GM23338 (cell line): ENCODE measurements at regions not wholly inside any gene's neighbourhood (a gene's known extent, or its start where the extent isn't known, plus 50 kb on each side); places are given as distances from the start of the nearest gene placed in this dataset.

Experiments
- ATAC-seq: fragments of 200-7000 bp; cut with Tn5 transposase; 3 replicates; pipeline ENCODE4 v1.9.1; 2020
- DNase-seq: peaks from one replicate; pipeline ENCODE4 v3.0.0-alpha.2; 2015; ENCODE audit warnings: low spot score
- H2AFZ ChIP-seq: fragments of 200-600 bp; sonication (generic); 2 replicates; pipeline ENCODE4 v1.8.0; 2016; ENCODE audit warnings: antibody characterized with exemption, mild to moderate bottlenecking, moderate library complexity
- H3F3A ChIP-seq: fragments of 200-600 bp; sonication (generic); replicated peaks from 2 replicates; pipeline ENCODE4 v1.8.0; 2017; ENCODE audit warnings: antibody characterized with exemption, mixed run types, low read depth
- H3K27ac ChIP-seq: fragments of 200-600 bp; sonication (generic); 2 replicates; pipeline ENCODE4 v1.6.1; 2016; ENCODE audit warnings: low read depth
- H3K27me3 ChIP-seq: fragments of 200-600 bp; sonication (generic); 2 replicates; pipeline ENCODE4 v1.8.0; 2016; ENCODE audit warnings: mild to moderate bottlenecking, mixed run types, moderate library complexity; ENCODE audit not compliant: insufficient read depth
- H3K36me3 ChIP-seq: fragments of 200-600 bp; sonication (generic); 2 replicates; pipeline ENCODE4 v1.8.0; 2016; ENCODE audit warnings: mild to moderate bottlenecking; ENCODE audit not compliant: insufficient read depth
- H3K4me1 ChIP-seq: fragments of 200-600 bp; sonication (generic); 2 replicates; pipeline ENCODE4 v1.8.0; 2016; ENCODE audit warnings: mild to moderate bottlenecking, moderate library complexity; ENCODE audit not compliant: insufficient read depth
- H3K4me2 ChIP-seq: fragments of 200-600 bp; sonication (generic); 2 replicates; pipeline ENCODE4 v1.7.1; 2017; ENCODE audit warnings: mixed run types
- H3K4me3 ChIP-seq: fragments of 200-600 bp; sonication (generic); 2 replicates; pipeline ENCODE4 v1.6.1; 2016; ENCODE audit warnings: mixed run types
- H3K79me2 ChIP-seq: fragments of 200-600 bp; sonication (generic); replicated peaks from 2 replicates; pipeline ENCODE4 v1.8.0; 2017; ENCODE audit warnings: mild to moderate bottlenecking; ENCODE audit not compliant: insufficient read depth
- H3K9me2 ChIP-seq: fragments of 200-600 bp; sonication (generic); 2 replicates; pipeline ENCODE4 v1.8.0; 2017; ENCODE audit not compliant: insufficient read depth
- H4K20me1 ChIP-seq: fragments of 200-600 bp; sonication (generic); replicated peaks from 2 replicates; pipeline ENCODE4 v1.8.0; 2017; ENCODE audit warnings: mild to moderate bottlenecking; ENCODE audit not compliant: insufficient read depth
- H3K27ac Mint-ChIP-seq: 2 replicates; pipeline ENCODE4 v1.8.0; 2020; ENCODE audit warnings: inconsistent platforms, mild to moderate bottlenecking, moderate library complexity, mixed read lengths
- H3K27me3 Mint-ChIP-seq: 3 replicates; pipeline ENCODE4 v1.8.0; 2022; ENCODE audit warnings: low read depth, mild to moderate bottlenecking, moderate library complexity, mixed read lengths, inconsistent platforms; ENCODE audit not compliant: insufficient read depth, poor library complexity
- H3K36me3 Mint-ChIP-seq: 3 replicates; pipeline ENCODE4 v1.8.0; 2021; ENCODE audit warnings: low read depth, mild to moderate bottlenecking, inconsistent platforms, moderate library complexity, mixed read lengths
- H3K4me1 Mint-ChIP-seq: 3 replicates; pipeline ENCODE4 v1.8.0; 2020; ENCODE audit warnings: mild to moderate bottlenecking, inconsistent platforms, mixed read lengths
- H3K4me3 Mint-ChIP-seq: 3 replicates; pipeline ENCODE4 v1.8.0; 2021; ENCODE audit warnings: moderate library complexity, mild to moderate bottlenecking, inconsistent platforms, mixed read lengths
- H3K9me3 Mint-ChIP-seq: 3 replicates; pipeline ENCODE4 v1.8.0; 2020; ENCODE audit warnings: moderate library complexity, mild to moderate bottlenecking, inconsistent platforms, mixed read lengths
- CREB1 ChIP-seq: fragments of 250-450 bp; sonication (Bioruptor Pico); IDR thresholded peaks from 2 replicates; pipeline ENCODE4 v1.5.0; 2020; ENCODE audit warnings: low read depth, mild to moderate bottlenecking, moderate library complexity
- EZH2 ChIP-seq: fragments of 200-600 bp; sonication (generic); IDR thresholded peaks from one replicate; pipeline ENCODE4 v1.8.0; 2017; ENCODE audit warnings: antibody characterized with exemption, mild to moderate bottlenecking, low read depth; ENCODE audit not compliant: unreplicated experiment
- JUNB ChIP-seq: IDR thresholded peaks from one replicate; pipeline ENCODE4 v1.6.1; 2016; ENCODE audit warnings: antibody characterized with exemption; ENCODE audit not compliant: unreplicated experiment
- REST ChIP-seq: IDR thresholded peaks from one replicate; pipeline ENCODE4 v1.6.1; 2018; ENCODE audit warnings: antibody characterized with exemption; ENCODE audit not compliant: unreplicated experiment
- ZNF114 ChIP-seq: fragments of 250-450 bp; sonication (Bioruptor Pico); IDR thresholded peaks from 2 replicates; pipeline ENCODE4 v1.5.0; 2020; ENCODE audit warnings: mild to moderate bottlenecking, moderate library complexity
- ZNF331 ChIP-seq: fragments of 250-450 bp; sonication (Bioruptor Pico); IDR thresholded peaks from 2 replicates; pipeline ENCODE4 v1.5.0; 2020; ENCODE audit warnings: low read depth, mild to moderate bottlenecking, moderate library complexity
- TF ChIP-seq, protein P1 (sequence below), 2 experiments: fragments of 200-600 bp in 1 of 2; sonication (generic) in 1 of 2; conservative IDR thresholded peaks; 2 replicates each; pipeline versions ENCODE4 v1.5.1 to v1.6.1; 2016 to 2017; ENCODE audit warnings: antibody characterized with exemption in 2 of 2, low read depth in 2 of 2, mild to moderate bottlenecking in 2 of 2, moderate library complexity in 1 of 2
- TF ChIP-seq, protein P2 (sequence below): IDR thresholded peaks from 2 replicates; pipeline ENCODE4 v1.6.1; 2016; ENCODE audit warnings: antibody characterized with exemption

GRCh38 chrX:39927380-39927779 is 170.4 kb downstream of the BCOR start (continued):
- no peak for TF ChIP-seq REST
- TF ChIP-seq EZH2, result no peak
- no peak for TF ChIP-seq ZNF331 (CRISPR knock-in tag)
- no peak for TF ChIP-seq ZNF114
- no peak for TF ChIP-seq CREB1
- no peak for TF ChIP-seq JUNB
- TF ChIP-seq, protein P1, sequence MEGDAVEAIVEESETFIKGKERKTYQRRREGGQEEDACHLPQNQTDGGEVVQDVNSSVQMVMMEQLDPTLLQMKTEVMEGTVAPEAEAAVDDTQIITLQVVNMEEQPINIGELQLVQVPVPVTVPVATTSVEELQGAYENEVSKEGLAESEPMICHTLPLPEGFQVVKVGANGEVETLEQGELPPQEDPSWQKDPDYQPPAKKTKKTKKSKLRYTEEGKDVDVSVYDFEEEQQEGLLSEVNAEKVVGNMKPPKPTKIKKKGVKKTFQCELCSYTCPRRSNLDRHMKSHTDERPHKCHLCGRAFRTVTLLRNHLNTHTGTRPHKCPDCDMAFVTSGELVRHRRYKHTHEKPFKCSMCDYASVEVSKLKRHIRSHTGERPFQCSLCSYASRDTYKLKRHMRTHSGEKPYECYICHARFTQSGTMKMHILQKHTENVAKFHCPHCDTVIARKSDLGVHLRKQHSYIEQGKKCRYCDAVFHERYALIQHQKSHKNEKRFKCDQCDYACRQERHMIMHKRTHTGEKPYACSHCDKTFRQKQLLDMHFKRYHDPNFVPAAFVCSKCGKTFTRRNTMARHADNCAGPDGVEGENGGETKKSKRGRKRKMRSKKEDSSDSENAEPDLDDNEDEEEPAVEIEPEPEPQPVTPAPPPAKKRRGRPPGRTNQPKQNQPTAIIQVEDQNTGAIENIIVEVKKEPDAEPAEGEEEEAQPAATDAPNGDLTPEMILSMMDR (conservative IDR thresholded peaks at IDR 0.05; ENCODE audit: low read depth in 2 of 2), result no peak

GRCh38 chrX:39928704-39929378 is 168.9 kb downstream of the BCOR start:
- H3K27ac ChIP-seq, result no peak overlapping the region
- Mint-ChIP-seq H3K4me3 (no peak overlapping the region), H3K9me3 (no peaks in the 10 kb centered on the region), H3K27me3 (no peaks in the 10 kb centered on the region), H3K36me3 (no peaks in the 10 kb centered on the region), H3K4me1 (peaks cover 13% of the 10 kb centered on the region), H3K27ac (no peak overlapping the region)
- H3K4me3 ChIP-seq, result no peak overlapping the region
- no peaks in the 10 kb centered on the region for H3K36me3 ChIP-seq
- no peaks in the 10 kb centered on the region for H4K20me1 ChIP-seq
- no peaks in the 10 kb centered on the region for H3K4me1 ChIP-seq
- H3K79me2 ChIP-seq, result no peaks in the 10 kb centered on the region
- H3K27me3 ChIP-seq, result no peaks in the 10 kb centered on the region
- H2AFZ ChIP-seq, result no peak overlapping the region
- H3K4me2 ChIP-seq, result no peak overlapping the region
- no peak for TF ChIP-seq EZH2
- ATAC-seq (no peak), DNase-seq (no peak)
- no peaks in the 10 kb centered on the region for H3F3A ChIP-seq
- H3K9me2 ChIP-seq, result no peaks in the 10 kb centered on the region

DNA sequence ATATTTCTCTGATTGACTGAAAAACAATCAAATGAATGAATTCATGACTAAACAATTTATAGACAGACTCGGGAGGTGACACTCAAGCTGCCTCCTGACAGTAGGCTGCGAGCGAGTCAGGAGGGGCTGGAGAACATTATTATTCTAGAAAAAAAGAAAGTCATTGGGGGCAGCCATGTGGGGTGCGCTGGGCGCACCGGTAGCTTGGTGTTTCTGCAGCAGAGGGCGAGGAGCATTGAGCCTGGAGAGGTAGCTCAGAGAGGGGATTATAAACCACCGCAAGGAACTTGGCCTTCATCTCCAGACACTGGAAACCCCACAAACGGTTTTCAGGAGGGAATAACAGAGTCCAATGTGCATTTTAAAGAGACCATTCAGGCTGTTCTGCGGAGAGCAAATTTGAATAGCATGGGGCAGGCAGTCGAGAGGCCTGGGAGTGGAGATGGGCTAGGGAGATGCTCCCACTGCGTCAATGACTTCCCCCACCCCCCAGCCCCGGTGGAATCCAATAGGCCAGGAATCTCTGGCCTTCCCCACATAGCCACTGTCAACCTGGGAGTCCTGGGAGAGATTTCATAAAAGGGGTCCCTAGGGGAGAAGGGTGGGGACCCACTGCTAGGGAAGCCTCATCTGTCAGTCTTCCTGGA is 168.3 kb downstream of the BCOR start:
- H3K36me3 Mint-ChIP-seq, result no peaks in the 10 kb centered on the region
- Histone ChIP-seq H2AFZ (no peak overlapping the region), H3K4me2 (no peak overlapping the region), H3K27me3 (no peaks in the 10 kb centered on the region), H3F3A (no peaks in the 10 kb centered on the region), H3K4me3 (no peak overlapping the region), H3K27ac (no peak overlapping the region), H3K36me3 (no peaks in the 10 kb centered on the region), H3K9me2 (no peaks in the 10 kb centered on the region), H4K20me1 (no peaks in the 10 kb centered on the region), H3K79me2 (no peaks in the 10 kb centered on the region), H3K4me1 (no peaks in the 10 kb centered on the region)
- no peaks in the 10 kb centered on the region for H3K27me3 Mint-ChIP-seq
- DNase-seq (no peak), ATAC-seq (no peak)
- no peak overlapping the region for H3K4me3 Mint-ChIP-seq
- peaks cover 13% of the 10 kb centered on the region for H3K4me1 Mint-ChIP-seq
- no peak overlapping the region for H3K27ac Mint-ChIP-seq
- no peaks in the 10 kb centered on the region for H3K9me3 Mint-ChIP-seq
- TF ChIP-seq ZNF331 (CRISPR knock-in tag), result no peak
- TF ChIP-seq, protein P2, sequence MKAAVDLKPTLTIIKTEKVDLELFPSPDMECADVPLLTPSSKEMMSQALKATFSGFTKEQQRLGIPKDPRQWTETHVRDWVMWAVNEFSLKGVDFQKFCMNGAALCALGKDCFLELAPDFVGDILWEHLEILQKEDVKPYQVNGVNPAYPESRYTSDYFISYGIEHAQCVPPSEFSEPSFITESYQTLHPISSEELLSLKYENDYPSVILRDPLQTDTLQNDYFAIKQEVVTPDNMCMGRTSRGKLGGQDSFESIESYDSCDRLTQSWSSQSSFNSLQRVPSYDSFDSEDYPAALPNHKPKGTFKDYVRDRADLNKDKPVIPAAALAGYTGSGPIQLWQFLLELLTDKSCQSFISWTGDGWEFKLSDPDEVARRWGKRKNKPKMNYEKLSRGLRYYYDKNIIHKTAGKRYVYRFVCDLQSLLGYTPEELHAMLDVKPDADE, result no peak
- no peak for TF ChIP-seq JUNB
- TF ChIP-seq, protein P1 (conservative IDR thresholded peaks at IDR 0.05; ENCODE audit: low read depth in 2 of 2), result no peak
- no peak for TF ChIP-seq ZNF114
- no peak for TF ChIP-seq REST
